Type B pancreatic cell (in vitro differentiated cells): ENCODE measurements at regions not wholly inside any gene's neighbourhood (a gene's known extent, or its start where the extent isn't known, plus 50 kb on each side); places are given as distances from the start of the nearest gene placed in this dataset.
"Not testable (repeated sequence)": the region's sequence is repeated elsewhere in the genome, so short reads cannot be mapped to it uniquely, and the experiment has no call there.

Experiments used
- DNase-seq: peaks from one replicate; pipeline ENCODE4 v3.0.0; 2021; ENCODE audit warnings: mixed read lengths; ENCODE audit not compliant: unreplicated experiment; ENCODE audit errors: extremely low spot score
- H3K27ac Mint-ChIP-seq: 2 replicates; pipeline ENCODE4 v1.8.0; 2021; ENCODE audit warnings: mild to moderate bottlenecking, mixed read lengths
- H3K27me3 Mint-ChIP-seq: 2 replicates; pipeline ENCODE4 v1.8.0; 2021; ENCODE audit warnings: mixed read lengths
- H3K36me3 Mint-ChIP-seq: 2 replicates; pipeline ENCODE4 v1.8.0; 2021; ENCODE audit warnings: mixed read lengths
- H3K4me1 Mint-ChIP-seq: one replicate; pipeline ENCODE4 v1.8.0; 2021; ENCODE audit warnings: mixed read lengths; ENCODE audit not compliant: unreplicated experiment
- H3K4me3 Mint-ChIP-seq: 2 replicates; pipeline ENCODE4 v1.8.0; 2021; ENCODE audit warnings: mild to moderate bottlenecking, mixed read lengths
- H3K9me3 Mint-ChIP-seq: 2 replicates; pipeline ENCODE4 v1.8.0; 2021; ENCODE audit warnings: mixed read lengths
- CTCF ChIP-seq: fragments of 200-600 bp; sonication (generic); conservative IDR thresholded peaks from 2 replicates; pipeline ENCODE4 v1.5.0; 2021; ENCODE audit warnings: antibody characterized with exemption, mild to moderate bottlenecking

- Mint-ChIP-seq H3K27me3 (no peaks in the 10 kb centered on the region), H3K36me3 (no peaks in the 10 kb centered on the region), H3K4me3 (no peak overlapping the region), H3K9me3 (no peaks in the 10 kb centered on the region), H3K4me1 (no peaks in the 10 kb centered on the region), H3K27ac (no peak overlapping the region)
- TF ChIP-seq CTCF, result no peak
- no peak for DNase-seq
Observed at GRCh38 chrX:39795605-39796004, 302.2 kb downstream of the BCOR start.

DNA sequence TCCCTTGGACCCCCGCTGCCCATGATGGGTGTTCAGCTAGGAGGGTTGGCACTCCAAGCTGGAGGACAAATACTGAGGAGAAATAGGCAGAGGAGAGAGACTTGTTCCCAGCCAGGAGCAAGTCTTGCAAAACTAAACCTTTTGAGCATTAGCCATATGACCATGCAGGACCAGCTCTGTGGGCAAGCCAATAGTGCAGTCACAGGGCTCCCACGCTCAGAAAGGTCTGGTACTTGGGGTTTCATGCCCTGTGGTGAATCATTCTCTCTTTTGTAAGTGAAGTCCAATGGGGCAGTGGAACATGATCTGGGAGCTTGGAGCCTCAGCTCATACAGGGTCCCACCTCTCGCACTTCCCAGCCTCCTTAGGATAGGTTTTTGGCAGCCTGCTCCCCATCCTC, 300.9 kb downstream of the BCOR start:
- Mint-ChIP-seq H3K27me3 (no peaks in the 10 kb centered on the region), H3K27ac (no peak overlapping the region), H3K9me3 (no peaks in the 10 kb centered on the region), H3K36me3 (no peaks in the 10 kb centered on the region), H3K4me3 (no peak overlapping the region), H3K4me1 (no peaks in the 10 kb centered on the region)
- TF ChIP-seq CTCF, result no peak
- no peak for DNase-seq

GRCh38 chrX:39798488-39798887, 299.3 kb downstream of the BCOR start:
- H3K4me1 Mint-ChIP-seq, H3K4me3 Mint-ChIP-seq, H3K36me3 Mint-ChIP-seq, DNase-seq, H3K27me3 Mint-ChIP-seq, H3K27ac Mint-ChIP-seq, H3K9me3 Mint-ChIP-seq: not testable (repeated sequence)

GRCh38 chrX:39802354-39802753, 295.4 kb downstream of the BCOR start:
- Mint-ChIP-seq H3K27ac (no peak overlapping the region), H3K36me3 (no peaks in the 10 kb centered on the region), H3K27me3 (peaks cover 3% of the 10 kb centered on the region), H3K9me3 (no peaks in the 10 kb centered on the region), H3K4me3 (no peak overlapping the region), H3K4me1 (peaks cover 8% of the 10 kb centered on the region)
- no peak for DNase-seq
- no peak for TF ChIP-seq CTCF

DNA sequence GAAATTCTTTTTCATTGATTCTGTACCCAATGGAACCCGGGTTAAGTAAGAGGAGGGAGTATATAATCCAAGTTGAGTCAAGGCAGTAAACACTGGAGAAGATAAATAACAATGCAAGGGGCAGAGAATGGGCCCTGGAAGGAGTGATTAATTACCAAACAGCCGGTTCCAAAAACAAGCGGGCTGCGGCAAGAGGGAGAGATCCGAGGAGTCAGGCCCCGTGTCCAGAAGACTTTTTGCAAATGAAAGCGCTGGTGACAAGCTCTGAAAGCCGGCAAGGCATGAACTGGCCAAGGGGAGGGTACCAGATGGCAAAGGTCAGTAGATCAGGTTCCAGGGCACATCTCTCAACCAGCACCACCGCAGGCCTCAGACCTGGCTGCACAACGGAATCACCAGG, 294.9 kb downstream of the BCOR start:
- H3K4me3 Mint-ChIP-seq, result no peak overlapping the region
- no peaks in the 10 kb centered on the region for H3K9me3 Mint-ChIP-seq
- no peak for DNase-seq
- no peak overlapping the region for H3K27ac Mint-ChIP-seq
- H3K36me3 Mint-ChIP-seq, result no peaks in the 10 kb centered on the region
- peaks cover 8% of the 10 kb centered on the region for H3K4me1 Mint-ChIP-seq
- peaks cover 3% of the 10 kb centered on the region for H3K27me3 Mint-ChIP-seq
- no peak for TF ChIP-seq CTCF

- Mint-ChIP-seq H3K27me3 (peaks cover 3% of the 10 kb centered on the region), H3K9me3 (no peaks in the 10 kb centered on the region), H3K36me3 (no peaks in the 10 kb centered on the region), H3K4me1 (peaks cover 8% of the 10 kb centered on the region), H3K27ac (no peak overlapping the region), H3K4me3 (no peak overlapping the region)
- TF ChIP-seq CTCF, result no peak
- no peak for DNase-seq
Observed at GRCh38 chrX:39805022-39805421, 292.7 kb downstream of the BCOR start.
